HAP-1 (cell line): ENCODE measurements at regions not wholly inside any gene's neighbourhood (a gene's known extent, or its start where the extent isn't known, plus 50 kb on each side); places are given as distances from the start of the nearest gene placed in this dataset.

Source experiments
- DNase-seq, 2 experiments: peaks; one replicate each; pipeline ENCODE4 v3.0.0-alpha.2; 2016 to 2020; ENCODE audit warnings: low spot score in 2 of 2
- H3K27me3 ChIP-seq: fragments of 250-450 bp; sonication (Bioruptor Pico); 2 replicates; pipeline ENCODE4 v1.5.1; 2020; ENCODE audit warnings: low read depth, mild to moderate bottlenecking, moderate library complexity
- H3K36me3 ChIP-seq: fragments of 250-450 bp; sonication (Bioruptor Pico); replicated peaks from 2 replicates; pipeline ENCODE4 v1.5.1; 2020; ENCODE audit warnings: mild to moderate bottlenecking
- H3K4me1 ChIP-seq: fragments of 250-450 bp; sonication (Bioruptor Pico); 2 replicates; pipeline ENCODE4 v1.5.1; 2020; ENCODE audit warnings: mild to moderate bottlenecking
- H3K4me3 ChIP-seq: fragments of 250-450 bp; sonication (Bioruptor Pico); 2 replicates; pipeline ENCODE4 v1.5.1; 2020; ENCODE audit warnings: mild to moderate bottlenecking, moderate library complexity
- H3K9me3 ChIP-seq: fragments of 250-450 bp; sonication (Bioruptor Pico); 2 replicates; pipeline ENCODE4 v1.5.1; 2020; ENCODE audit warnings: mild to moderate bottlenecking, moderate library complexity
- in situ Hi-C: fragments of 300-500 bp; cut with MboI; formaldehyde crosslinking; loops from 3 replicates; pipeline ENCODE4 v1.14.3; 2020; ENCODE audit warnings: low sequenced_read_pairs, inconsistent platforms, mixed read lengths

DNA sequence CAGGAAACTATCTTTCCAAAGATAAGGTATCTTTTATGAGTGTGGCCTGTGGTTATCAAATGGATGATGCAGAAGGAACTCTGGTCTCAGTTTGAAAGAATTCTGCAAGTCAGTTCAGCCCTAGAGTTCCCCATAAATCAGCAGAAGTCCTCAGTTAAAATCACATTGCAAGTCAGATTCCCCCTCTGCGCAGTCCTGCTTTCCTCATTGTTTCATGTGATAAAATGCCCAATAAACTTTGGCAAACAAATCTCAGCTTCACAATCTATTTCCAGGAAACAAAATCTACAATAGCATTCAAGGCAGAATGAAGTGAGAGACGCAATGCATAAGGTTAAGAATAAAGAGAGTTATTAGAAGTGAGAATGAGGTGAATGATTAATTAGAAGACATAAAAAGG is 216.3 kb upstream of the KLHL1 start:
- H3K9me3 ChIP-seq, result no peaks in the 10 kb centered on the region
- in situ Hi-C loops, result no loop called here
- no peak for DNase-seq
- no peaks in the 10 kb centered on the region for H3K4me1 ChIP-seq
- no peaks in the 10 kb centered on the region for H3K36me3 ChIP-seq
- no peak overlapping the region for H3K4me3 ChIP-seq
- H3K27me3 ChIP-seq, result no peaks in the 10 kb centered on the region

DNA sequence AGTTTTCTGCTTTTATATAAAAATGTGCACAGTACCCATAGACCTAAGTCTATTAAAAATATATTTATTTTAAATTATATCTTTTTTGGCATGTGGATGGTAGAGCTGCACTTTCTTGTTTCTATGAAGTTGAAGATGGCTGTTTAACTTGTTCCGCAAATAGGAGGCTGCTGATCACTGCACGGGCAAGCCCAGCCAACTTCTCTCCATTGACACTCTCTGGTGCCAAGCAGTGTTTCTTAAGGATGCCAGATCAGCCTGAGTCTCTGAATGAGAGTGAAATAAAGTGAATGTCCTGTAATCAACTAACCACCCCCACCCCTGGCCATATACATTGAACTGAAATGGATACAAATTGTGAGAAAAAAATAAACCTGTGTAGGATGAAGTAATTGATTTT is 202.9 kb upstream of the KLHL1 start:
- DNase-seq, result no peak
- H3K4me1 ChIP-seq, result no peaks in the 10 kb centered on the region
- H3K9me3 ChIP-seq, result no peaks in the 10 kb centered on the region
- in situ Hi-C loops, result no loop called here
- H3K27me3 ChIP-seq, result no peaks in the 10 kb centered on the region
- H3K36me3 ChIP-seq, result no peaks in the 10 kb centered on the region
- H3K4me3 ChIP-seq, result no peak overlapping the region

DNA sequence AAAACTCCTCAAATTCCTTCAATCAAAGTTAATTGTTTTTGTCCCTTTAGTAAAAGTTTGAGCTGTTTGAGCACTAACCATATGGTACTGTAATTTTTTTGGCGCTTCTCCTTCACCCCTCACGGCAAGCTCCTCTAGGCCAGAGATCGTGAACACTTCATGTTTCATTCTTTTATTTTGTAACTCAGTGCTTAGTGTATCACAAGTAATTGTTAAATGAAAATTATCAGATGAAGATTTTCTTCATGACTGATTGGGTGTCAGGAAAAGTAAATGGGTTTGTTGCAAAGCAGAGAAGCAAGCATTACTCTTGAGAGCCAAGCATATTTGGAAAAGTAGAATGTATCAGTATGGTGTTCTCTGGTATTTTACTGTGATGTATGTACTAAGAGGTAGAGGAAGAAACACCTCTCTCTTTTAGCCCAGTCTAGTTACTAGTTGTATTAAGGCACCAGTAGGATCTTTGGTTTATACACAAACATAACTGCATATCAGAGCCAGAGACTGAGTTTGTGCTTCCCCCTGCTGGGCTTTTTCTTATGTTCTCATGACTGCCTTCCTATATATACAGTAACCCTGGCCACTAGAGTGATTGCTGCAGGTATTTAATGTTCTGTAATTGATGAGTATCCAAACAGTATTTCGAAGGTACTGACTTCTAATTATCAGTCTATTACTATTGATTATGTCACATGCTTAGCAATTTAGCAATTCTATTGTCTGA is 202.3 kb upstream of the KLHL1 start:
- no peaks in the 10 kb centered on the region for H3K36me3 ChIP-seq
- in situ Hi-C loops, result no loop called here
- H3K27me3 ChIP-seq, result no peaks in the 10 kb centered on the region
- no peaks in the 10 kb centered on the region for H3K9me3 ChIP-seq
- no peaks in the 10 kb centered on the region for H3K4me1 ChIP-seq
- DNase-seq, result peak; percentile 39 to 63
- H3K4me3 ChIP-seq, result no peak overlapping the region

DNA sequence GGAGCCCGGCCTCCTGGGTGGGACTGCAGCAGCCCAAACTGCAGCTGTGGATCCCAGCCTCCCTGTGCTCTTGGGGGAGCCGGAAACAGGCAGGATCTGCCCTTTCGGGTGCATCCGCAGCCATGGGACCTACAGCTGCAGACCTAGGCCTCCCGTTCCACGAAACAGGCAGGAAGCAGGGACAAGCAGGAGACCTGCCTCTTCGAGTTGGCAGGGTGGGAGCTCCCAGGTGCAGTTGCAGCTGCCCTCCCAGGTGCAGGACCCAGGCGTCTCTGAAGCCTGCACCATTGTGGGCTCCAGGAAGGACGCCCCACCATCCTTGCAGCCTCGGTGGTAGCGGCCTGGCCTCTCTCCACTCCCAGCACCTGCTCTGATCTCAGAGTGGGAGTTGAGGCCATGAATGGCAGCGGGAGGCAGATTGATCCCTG is 189.0 kb upstream of the KLHL1 start:
- DNase-seq, result no peak
- in situ Hi-C loops, result no loop called here
- H3K36me3 ChIP-seq, result no peaks in the 10 kb centered on the region
- H3K27me3 ChIP-seq, result no peaks in the 10 kb centered on the region
- H3K9me3 ChIP-seq, result no peaks in the 10 kb centered on the region
- no peak overlapping the region for H3K4me3 ChIP-seq
- no peaks in the 10 kb centered on the region for H3K4me1 ChIP-seq

DNA sequence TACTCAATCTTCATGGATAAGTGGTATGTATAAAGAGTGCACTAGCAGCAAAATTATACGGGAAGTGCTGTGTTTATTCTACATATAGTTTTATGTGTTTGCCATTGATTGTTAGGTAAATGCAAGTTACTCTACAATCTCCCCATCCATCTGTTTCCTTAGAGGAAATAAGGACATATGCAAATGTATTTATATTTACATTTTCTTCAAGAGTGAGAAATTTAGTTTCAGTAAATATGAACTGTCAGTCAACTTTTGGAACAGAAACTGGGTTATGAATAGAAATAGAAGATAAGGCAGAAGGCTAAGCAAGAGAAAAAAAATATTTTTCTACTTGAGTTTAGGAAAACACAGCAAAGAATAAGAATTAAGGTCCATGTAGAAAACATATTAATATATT is 176.1 kb upstream of the KLHL1 start:
- DNase-seq, result no peak
- H3K4me1 ChIP-seq, result no peaks in the 10 kb centered on the region
- H3K36me3 ChIP-seq, result no peaks in the 10 kb centered on the region
- no peaks in the 10 kb centered on the region for H3K27me3 ChIP-seq
- no peaks in the 10 kb centered on the region for H3K9me3 ChIP-seq
- no peak overlapping the region for H3K4me3 ChIP-seq
- in situ Hi-C loops, result no loop called here

DNA sequence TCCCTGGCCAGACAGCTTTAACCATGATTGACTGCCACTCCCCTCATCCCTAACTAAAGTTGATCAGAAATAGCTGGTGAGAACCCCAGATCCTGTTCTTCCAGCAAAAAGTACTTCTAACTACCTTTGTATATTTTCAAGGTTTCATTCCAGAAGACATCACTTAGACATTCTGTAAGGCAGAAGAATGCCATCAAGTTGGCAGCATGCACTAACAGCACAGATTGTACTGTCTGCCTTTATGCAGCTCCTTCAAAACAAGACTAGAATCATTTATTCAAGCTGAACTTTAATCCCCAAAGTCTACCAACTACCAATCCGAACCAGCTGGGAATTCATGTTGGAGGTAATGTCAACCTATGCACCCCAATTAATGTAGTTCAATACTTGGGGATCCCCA is 167.6 kb upstream of the KLHL1 start:
- no peaks in the 10 kb centered on the region for H3K9me3 ChIP-seq
- no peaks in the 10 kb centered on the region for H3K36me3 ChIP-seq
- in situ Hi-C loops, result no loop called here
- H3K4me3 ChIP-seq, result no peak overlapping the region
- DNase-seq, result no peak
- H3K4me1 ChIP-seq, result no peaks in the 10 kb centered on the region
- no peaks in the 10 kb centered on the region for H3K27me3 ChIP-seq

DNA sequence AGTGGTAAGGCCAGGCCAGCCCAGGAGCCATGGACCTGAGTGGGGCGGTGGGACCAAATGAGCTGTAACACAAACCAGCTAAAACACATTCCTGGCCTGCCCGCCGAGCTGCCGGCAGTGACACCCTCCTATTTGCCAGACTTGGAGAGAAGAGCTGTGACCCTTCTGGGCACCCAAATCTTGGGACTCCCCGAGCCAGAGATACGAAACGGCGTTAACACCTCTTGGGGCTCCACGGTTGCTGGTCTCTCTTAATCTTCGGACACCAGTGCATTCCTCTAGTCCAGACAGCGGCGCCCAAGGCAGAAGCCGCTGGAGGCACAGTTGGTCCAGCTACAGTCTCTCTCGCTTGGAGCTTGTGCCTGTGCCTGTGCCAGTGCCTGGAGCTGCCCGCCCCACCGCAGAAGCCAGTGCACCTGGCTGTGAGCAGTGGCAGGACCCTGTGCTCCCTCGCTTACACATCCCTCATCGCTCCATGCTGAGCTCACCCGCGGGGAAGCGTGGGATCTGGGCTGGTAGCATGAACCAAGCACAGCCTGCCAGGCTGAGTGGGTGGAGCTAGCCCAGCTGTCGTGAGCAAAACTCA is 147.2 kb upstream of the KLHL1 start:
- in situ Hi-C loops, result no loop called here

GRCh38 chr13:70253834-70254233 is 145.6 kb upstream of the KLHL1 start:
- Histone ChIP-seq H3K36me3 (no peaks in the 10 kb centered on the region), H3K27me3 (no peaks in the 10 kb centered on the region), H3K4me1 (no peaks in the 10 kb centered on the region), H3K9me3 (no peaks in the 10 kb centered on the region), H3K4me3 (no peak overlapping the region)
- DNase-seq, result no peak
- in situ Hi-C loops, result no loop called here

More for the DNA sequence above, 147.2 kb upstream of the KLHL1 start:
- Histone ChIP-seq H3K4me1 (no peaks in the 10 kb centered on the region), H3K27me3 (no peaks in the 10 kb centered on the region), H3K36me3 (no peaks in the 10 kb centered on the region), H3K4me3 (no peak overlapping the region), H3K9me3 (no peaks in the 10 kb centered on the region)
- no peak for DNase-seq

- Histone ChIP-seq H3K27me3 (no peaks in the 10 kb centered on the region), H3K36me3 (no peaks in the 10 kb centered on the region), H3K4me1 (no peaks in the 10 kb centered on the region), H3K4me3 (no peak overlapping the region), H3K9me3 (no peaks in the 10 kb centered on the region)
- DNase-seq, result no peak
- in situ Hi-C loops, result no loop called here
Observed at GRCh38 chr13:70253411-70253810, 145.2 kb upstream of the KLHL1 start.

DNA sequence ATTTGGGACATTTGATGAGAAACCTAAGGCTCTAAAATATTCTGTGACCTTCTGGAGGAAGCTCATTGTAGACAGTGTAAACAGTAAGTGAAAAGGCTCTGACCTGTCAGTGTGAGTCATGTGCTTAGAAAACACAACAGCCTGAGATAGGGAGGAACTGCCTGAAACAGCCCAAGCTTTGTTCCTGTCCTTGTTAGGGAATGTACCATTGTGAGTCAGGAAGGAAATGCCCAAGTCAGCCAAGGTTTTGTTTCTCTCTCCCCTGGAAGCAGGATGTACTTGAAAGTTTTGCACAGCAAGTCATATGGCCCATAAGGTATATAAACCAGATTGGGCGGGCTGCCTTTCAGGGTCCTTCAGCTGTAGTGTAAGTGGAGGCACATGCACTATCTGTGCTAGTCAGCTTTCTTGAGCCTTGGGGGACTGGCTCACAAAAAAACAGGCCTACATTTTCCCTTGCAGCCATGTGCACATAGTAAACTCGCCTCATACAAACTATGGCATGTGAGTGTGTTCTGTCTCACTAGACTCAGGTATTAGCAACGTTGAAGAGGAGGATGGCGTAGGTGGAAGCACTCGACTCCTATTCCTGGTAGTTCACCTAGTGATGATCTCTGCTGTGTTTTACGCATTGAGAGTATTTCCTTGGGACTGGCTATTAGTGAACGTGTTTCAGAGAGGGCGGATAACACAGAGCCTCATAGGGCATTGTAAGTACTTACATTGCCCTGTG is 141.2 kb upstream of the KLHL1 start:
- no peaks in the 10 kb centered on the region for H3K4me1 ChIP-seq
- no peak for DNase-seq
- no peaks in the 10 kb centered on the region for H3K27me3 ChIP-seq
- H3K4me3 ChIP-seq, result no peak overlapping the region
- H3K9me3 ChIP-seq, result no peaks in the 10 kb centered on the region
- in situ Hi-C loops, result no loop called here
- no peaks in the 10 kb centered on the region for H3K36me3 ChIP-seq

- Histone ChIP-seq H3K36me3 (no peaks in the 10 kb centered on the region), H3K27me3 (no peaks in the 10 kb centered on the region), H3K4me1 (no peaks in the 10 kb centered on the region), H3K4me3 (no peak overlapping the region), H3K9me3 (no peaks in the 10 kb centered on the region)
- in situ Hi-C loops, result no loop called here
- DNase-seq, result no peak
Observed at GRCh38 chr13:70237131-70237530, 128.9 kb upstream of the KLHL1 start.

GRCh38 chr13:70235565-70235964 is 127.3 kb upstream of the KLHL1 start:
- no peak for DNase-seq
- Histone ChIP-seq H3K4me1 (no peaks in the 10 kb centered on the region), H3K4me3 (no peak overlapping the region), H3K9me3 (no peaks in the 10 kb centered on the region), H3K27me3 (no peaks in the 10 kb centered on the region), H3K36me3 (no peaks in the 10 kb centered on the region)
- in situ Hi-C loops, result no loop called here

DNA sequence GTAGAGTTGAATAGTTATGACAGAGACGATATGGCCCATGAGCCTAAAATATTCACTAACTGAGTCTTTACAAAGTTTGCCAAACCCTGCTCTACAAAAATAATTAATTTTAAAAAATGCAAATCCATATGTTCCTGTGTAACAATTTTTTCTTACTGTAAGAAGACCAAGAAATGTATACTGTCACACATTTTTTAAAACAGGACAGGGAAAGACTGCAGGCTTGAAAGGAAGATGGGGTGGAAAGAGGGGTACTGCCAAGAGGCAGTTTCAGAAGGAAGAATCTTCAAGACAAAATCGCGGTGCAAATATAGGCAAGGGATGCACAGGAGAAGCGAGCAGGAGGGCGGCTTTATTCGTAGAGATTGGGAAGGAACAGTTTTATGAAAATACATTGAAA is 115.7 kb upstream of the KLHL1 start:
- in situ Hi-C loops, result no loop called here
- Histone ChIP-seq H3K9me3 (no peaks in the 10 kb centered on the region), H3K36me3 (no peaks in the 10 kb centered on the region), H3K4me1 (no peaks in the 10 kb centered on the region), H3K27me3 (no peaks in the 10 kb centered on the region), H3K4me3 (no peak overlapping the region)
- DNase-seq, result no peak

DNA sequence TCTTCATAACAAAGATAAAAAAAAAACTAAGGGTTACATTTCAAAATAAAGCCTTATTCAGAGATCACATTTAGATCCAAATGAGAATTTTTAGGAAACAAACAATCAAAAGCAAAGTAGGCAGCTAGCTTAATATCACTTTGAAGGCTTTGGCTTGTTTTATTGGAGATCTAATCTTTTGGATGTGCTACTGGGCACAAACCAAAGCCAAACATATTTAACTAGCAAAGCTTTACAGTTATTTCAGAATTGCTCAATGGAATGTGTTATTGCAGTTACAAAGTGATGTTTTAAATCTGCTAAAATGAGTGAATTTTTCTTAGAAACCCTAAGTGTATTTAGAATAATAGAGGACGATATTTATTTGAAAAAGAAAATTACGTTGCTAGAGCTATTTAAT is 114.7 kb upstream of the KLHL1 start:
- Histone ChIP-seq H3K9me3 (no peaks in the 10 kb centered on the region), H3K4me1 (no peaks in the 10 kb centered on the region), H3K36me3 (no peaks in the 10 kb centered on the region), H3K4me3 (no peak overlapping the region), H3K27me3 (no peaks in the 10 kb centered on the region)
- DNase-seq, result no peak
- in situ Hi-C loops, result no loop called here
